Globus pallidus (tissue), 1 donor: ENCODE measurements at regions not wholly inside any gene's neighbourhood (a gene's known extent, or its start where the extent isn't known, plus 50 kb on each side); places are given as distances from the start of the nearest gene placed in this dataset.
"Not testable (repeated sequence)": the region's sequence is repeated elsewhere in the genome, so short reads cannot be mapped to it uniquely, and the experiment has no call there.

Experiments
- DNase-seq: peaks from one replicate; pipeline ENCODE4 v3.0.0-alpha.2; 2015; ENCODE audit warnings: low spot score

DNA sequence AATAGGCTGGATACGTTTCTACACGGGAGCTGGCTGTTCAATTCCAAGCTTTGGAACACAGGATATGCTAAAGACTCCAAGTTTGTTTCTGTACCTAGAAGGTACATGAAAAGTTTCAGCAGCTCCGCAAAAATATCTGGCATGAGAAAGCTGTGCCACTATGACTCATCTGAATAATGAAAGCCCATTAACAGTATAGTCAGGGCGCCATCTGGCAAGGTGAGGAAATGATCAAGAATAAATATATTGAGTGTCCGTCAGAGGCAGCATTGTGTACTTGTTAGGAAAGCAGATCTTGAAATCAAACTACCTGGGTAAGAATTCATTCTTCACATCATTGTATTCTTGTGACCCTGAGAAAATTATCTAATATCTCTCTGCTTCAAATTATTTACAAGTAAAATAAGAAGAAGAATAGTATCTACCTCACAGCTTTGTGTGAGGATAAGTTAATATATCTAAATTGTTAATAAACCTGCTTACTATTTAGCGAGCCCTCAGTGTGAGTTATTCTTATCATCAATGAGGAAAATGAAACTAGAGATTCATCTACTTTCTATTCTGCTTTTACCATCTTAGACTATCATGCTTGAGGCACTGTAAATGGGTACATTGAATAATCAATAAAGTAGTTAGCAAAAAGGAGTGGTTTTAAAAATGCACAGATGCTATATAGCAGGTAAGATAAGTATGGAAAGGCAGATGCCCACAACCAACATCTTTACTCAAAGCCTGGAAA is 53.5 kb downstream of the FSCB start:
- no peak for DNase-seq

DNA sequence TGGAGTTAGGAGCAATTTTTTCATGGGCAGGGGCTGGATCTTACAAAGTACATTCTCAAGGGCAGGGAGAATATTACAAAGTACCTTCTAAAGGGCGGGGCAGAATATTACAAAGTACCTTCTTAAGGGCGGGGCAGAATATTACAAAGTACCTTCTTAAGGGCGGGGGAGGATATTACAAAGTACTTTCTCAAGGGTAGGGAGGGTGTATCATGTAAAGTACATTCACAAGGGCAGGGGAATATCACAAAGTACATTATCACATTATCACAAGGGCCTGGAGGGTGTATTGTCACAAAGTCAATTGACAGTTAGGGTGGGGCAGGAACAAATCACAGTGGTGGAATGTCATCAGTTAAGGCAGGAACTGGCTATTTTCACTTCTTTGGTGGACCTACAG is 56.9 kb downstream of the FSCB start:
- not testable (repeated sequence) for DNase-seq

DNA sequence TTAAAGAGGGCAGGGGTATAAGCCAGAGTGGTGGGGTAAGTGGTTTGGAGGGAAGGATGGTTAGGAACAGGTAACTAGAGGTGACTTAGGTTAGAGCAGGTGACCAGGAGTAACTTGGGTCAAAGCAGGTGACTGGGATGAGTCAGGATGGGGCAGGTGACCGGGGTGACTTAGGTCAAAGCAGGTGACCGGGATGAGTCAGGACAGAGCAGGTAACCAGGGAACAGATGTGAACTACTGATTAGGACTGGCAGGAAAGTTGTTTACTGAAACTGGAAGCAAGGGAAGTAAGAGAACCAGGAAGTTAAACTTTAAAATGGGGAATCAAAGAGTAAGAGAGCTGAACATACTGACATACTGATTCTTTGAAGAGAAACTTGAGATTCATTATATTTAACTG is 57.4 kb downstream of the FSCB start:
- no peak for DNase-seq

DNA sequence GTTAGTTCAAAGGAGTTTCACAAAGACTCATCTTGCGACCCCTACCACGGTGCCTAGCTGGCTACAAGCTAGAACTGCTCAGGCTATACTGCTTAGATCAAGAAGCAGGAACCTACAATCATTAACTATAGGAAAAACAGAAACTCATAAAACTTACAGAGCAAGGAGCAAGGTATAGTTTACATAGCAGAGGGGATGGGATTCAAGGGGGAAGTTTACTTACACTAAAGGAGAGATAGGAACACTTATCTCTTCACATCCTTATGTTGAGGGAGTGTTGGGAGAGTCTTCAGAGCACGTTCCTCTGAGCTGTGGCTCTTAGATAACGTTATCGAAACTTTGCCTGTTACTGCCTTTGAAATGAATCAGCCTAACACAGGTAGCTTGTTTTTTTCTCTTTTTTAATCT is 58.1 kb downstream of the FSCB start:
- DNase-seq: no peak

DNA sequence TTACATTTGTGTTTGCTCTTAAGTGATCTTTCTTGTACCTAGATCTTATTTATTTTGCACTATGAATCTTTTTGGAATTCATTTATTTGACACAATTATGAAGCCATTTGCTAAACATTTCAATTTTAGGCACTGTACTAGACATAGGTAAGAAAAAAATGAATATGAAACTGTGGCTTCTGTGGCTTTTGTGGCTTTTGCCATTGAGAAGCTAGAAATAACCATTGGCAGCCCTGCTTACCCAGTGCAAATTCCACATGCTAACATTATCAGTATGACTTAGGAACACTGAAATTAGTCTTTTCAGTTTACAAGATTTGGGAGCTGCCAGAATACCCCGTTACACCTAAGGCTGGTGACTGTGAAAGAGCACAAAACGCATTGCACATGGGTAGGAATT is 60.1 kb downstream of the FSCB start:
- no peak for DNase-seq

DNA sequence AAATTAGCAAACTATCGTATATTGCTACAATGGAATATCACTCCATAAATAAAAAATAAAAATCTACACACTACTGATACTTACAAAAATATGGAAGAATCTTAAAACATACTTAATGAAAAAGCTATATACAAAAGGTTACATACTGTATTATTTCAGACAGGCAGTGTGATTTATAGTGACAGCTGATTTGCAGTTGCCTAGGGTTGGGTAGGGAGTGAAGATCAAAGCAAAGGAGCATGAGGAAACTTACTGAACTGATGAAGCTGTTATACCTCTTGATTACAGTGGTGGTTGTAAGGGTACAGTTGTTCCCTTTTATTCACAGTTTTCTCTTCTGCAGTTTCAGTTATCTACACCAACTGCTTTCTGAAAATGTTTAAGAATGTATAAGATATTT is 62.6 kb downstream of the FSCB start:
- no peak for DNase-seq

DNA sequence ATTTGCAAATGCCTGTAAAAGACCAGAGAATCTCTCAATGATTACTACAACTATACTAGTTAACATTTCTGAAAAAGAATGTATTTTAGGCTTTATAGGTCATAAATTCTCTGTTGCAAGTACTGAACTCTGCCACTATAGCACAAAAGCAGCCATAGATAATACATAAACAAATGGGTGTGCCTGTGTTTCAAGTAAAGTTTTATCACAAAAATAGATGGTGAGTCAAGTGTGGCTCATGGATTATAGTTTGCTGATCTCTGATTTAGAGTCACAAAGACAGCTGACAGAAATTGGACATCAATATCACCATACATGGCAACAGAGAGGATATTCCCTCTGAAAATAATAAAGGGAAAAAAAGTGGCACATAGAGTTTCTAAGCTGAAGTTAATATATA is 68.1 kb downstream of the FSCB start:
- no peak for DNase-seq

DNA sequence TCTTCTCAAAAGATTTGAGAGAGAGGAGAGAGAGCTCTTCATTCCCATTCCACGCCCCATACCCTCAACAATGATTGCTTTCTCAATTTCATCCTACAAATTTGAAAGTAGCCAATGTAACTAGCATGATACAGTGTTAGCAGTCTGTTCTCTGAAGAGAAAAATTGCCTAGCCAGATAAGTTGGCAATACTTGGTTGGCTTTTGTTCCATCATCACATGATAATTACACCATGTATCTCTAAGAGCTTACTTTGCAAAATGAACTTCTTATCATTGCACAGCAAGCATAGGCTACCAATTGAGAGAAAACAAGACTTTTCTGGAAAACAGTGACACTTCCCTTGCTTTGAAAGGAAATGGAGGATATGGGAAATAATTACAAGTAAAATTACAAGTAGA is 68.9 kb downstream of the FSCB start:
- no peak for DNase-seq

DNA sequence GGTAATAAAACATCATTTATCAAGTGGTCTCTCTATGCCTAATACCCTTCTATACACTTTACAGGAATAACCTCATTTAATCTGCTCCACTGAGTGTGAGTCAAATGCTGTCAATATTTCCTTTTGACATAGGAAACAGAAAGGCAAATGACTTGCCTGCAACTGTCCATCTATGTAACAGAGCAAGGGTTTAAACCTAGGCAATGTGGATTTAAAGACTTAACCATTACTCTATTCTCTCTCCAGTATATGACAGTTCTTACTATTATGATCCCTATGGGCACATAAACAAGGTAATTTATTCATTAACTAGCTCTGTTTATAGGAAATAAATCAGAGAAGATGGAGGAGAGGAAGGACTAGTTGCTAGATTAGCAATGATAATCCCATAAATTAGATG is 70.6 kb downstream of the FSCB start:
- no peak for DNase-seq

DNA sequence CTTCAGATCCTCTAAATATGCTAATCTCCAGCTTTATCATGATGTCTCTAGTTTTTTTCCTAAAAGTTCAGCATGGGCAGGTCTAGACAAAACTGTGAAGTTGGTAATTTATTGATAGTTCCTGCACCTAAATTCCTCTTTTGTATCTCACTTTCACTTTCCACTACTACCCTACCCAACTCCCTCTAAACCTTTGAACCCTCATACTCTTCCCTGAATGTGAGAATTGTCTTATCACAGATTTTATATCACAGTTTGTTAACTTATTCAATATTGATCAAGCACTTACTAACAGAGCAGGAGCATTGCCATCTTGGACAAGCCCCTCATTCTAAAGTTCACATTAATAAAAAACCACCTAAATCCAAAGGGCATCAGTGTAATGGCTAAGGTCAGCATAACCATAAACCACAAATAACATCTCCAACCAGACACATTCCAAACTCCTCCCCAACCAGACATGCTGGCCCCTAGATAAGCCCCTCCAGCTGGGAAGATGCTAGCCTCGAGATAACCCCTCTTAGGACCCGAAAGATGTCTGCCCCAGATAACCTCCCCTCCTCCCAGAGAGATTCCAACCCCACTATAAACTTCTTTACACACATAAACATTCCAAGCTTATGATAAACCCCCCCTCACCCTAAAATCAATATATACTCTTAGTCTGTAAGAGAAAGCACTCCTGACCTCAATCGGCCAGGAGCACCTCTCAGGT is 78.7 kb downstream of the FSCB start:
- DNase-seq: no peak

DNA sequence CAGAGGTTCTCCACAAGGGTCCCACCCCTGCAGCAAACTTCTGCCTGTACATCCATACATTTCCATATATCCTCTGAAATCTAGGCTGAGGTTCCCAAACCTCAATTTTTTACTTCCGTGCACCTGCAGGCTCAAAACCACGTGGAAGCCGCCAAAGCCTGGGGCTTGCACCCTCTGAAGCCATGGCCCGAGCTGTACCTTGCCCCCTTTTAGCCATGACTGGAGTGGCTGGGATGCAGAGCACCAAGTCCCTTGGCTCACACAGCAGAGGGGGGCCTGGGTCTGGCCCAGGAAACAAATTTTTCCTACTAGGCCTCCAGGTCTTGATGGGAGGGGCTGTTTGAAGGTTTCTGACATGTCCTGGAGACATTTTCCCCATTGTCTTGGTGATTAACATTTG is 84.4 kb downstream of the FSCB start:
- no peak for DNase-seq

DNA sequence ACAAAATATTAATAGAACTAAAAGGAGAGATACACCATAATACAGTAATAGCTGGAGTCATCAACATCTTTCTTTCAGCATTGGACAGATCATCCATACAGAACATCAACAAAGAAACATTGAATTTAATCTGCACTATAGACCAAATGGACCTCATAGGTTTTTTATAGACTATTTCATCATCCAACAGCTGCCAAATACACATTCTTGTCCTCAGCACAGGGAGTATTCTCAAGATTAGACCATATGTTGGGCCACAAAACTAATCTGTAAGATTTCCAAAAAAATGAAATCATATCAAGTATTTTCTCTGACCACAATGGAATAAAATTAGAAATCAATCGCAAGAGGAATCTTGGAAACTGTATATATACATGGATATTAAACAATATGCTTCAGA is 86.9 kb downstream of the FSCB start:
- no peak for DNase-seq

DNA sequence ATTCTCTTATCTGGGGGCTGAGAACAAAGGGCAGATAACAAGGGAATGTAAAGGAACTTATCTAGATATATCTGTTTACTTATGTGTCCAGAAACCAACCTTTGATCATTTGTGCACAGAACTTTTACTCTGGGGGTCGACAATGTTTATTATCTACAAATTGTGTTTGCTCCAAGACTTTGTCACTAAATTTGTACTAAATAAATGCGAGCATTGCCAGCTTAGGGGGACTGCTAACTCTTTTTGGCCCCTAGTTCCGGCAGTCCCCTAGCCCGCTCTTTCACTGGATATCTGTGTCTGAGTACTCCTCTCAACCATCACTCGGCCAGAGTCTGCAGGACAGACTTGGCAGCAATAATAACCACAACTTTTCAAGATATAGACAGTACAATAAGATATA is 88.2 kb downstream of the FSCB start:
- no peak for DNase-seq

DNA sequence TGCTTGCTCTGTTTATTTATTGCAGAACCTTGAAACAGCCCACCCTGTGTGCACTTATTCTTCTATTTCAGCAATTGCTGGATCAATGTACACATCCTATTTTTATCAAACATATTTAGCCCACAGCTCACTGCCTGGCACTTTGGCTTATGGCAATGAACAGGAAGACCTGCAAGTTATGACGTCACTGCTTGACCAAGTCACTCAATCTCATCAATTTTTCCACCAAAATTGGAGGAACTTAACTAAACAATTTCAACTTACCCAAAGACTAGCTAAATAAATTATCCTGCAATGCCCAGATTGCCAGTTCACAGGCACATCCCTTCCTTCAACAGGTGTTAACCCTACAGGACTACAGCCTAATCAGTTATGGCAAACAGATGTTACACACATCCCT is 89.3 kb downstream of the FSCB start:
- DNase-seq: no peak

DNA sequence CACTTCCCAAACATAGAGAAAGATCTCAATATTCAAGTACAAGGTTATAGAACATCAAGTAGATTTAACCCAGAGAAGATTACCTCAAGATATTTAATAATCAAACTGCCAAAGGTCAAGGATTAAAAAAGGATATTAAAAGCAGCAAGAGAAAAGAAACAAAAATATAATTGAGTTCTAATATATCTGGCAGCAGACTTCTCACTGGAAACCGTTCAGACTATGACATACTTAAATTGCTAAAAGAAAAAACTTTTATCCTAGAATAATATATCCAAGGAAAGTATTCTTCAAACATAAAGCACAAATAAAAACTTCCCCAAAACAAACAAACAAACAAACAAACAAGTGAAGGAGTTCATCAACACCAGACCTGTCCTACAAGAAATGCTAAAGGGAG is 92.4 kb downstream of the FSCB start:
- DNase-seq: no peak

DNA sequence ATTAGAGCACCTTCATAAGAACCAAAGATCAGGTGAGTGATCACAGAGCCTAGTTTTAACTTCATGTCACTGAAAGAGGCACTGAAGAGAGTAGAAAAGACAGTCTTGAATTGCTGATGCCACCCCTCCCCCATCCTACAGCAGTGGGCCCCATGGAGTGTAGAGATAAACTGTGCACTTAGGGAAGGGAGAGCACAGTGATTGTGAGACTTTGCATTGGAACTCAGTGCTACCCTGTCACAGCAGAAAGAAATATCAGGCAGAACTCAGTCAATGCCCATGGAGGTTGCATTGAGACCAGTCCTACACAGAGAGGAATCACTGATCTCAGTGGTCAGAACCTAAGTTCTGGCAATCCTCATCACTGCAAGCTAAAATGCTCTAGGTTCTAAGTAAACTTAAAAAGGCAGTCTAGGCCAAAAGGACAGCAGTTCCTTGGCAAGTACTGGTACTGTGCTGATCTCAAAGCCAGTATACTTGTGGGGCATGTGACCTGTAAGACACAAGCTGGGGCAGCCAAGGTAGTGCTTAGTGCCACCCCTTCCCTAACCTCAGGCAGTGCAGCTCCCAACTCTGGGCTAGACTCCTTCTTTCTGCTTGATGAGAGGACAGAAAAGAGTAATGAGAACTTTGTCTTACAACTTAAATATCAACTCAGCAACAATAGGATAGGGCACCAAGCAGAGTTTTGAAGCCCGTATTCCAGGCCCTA is 94.1 kb downstream of the FSCB start:
- DNase-seq: no peak

DNA sequence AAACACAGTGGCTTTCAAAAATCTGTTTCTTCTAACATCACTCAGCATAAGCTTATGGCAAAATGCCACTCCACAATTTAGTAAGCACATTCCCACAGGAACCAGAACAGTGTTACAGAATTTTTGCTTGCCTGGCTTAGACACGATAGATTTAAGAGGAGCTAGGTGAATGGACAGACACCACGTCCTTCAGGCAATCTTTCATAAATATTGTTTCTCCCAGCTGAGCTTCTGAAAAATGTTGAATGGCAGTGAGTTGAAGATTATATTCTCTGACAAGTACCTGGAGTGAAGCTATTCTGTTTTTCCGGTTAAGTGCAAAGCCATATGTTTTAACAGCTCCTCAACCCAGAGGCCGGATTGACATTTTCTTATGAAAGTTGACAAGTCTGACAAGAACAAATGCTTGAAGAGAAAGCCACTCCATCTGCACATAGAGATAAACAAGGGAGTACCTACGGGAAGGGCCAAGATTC is 102.0 kb downstream of the FSCB start:
- DNase-seq: no peak

DNA sequence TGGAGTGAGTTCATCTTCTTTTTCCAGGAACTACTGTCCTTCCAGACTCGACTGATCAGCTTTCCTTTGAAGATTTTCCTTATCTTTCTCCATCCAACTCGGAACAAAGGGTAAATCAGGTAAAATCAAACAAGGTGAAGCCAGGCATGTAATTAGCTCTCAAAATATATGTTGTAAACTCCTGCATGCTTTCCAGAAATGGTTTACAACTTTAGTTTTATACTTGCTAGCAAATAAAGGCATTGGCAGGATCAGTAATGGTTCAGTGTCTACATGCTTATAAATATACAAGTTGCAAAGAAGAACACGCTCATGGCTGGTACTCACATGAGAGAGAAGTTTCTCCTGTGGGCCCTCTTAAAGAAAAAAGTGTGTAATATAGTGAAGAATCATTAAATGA is 102.5 kb downstream of the FSCB start:
- DNase-seq: no peak

DNA sequence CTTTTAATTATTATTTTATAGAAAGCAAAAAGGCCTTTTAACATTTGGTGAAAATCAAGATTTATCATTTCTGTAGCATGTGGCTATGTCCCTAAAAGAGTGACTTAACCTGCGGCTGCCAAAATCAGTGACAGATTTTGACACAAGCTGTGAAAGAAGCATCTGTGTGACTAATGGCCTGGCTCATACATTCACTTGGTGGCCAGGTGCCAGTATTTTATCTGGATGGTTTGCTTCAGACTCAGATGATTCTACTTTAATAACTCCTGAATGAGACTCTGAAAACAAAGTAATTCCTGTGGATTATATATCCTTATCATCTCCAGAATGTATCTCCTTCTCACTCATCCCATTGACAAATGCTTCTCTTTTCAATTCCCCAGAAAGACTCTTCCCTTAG is 103.0 kb downstream of the FSCB start:
- DNase-seq: no peak

DNA sequence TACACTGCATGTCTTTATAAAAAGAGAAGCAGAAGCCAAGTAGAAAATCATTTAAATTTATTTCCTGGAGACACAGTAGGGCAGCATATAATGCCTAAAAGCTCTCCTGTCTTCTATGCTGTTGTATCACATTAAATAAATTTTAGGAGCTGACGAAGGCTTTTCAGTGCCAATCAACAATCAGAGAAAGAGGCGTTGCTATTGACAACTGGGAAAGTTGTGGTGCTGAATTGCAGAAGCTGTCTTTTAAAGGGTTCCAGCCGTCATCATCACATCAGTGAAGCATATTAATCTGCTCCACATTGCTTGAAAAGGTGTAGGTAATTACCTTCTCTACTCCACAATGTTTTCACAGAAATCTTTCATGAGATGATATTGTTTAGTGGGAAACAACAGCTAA is 103.9 kb downstream of the FSCB start:
- no peak for DNase-seq

DNA sequence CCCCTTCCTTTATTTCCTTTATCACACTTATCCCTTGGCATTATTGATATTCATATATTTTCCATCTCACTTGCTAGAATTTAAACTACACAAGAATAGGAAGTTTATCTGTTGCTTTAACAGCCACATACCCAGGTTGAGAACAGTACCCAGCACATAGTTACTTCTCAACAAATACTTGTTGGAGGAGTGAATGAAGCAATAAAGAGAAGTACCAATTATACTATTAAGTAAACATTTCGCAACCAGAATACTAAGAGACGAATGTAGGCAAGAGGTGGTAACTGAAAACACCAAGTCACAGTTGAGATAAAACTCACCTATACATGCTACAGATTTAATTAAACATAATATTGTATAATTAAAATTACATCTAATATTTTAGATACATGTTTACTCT is 110.9 kb downstream of the FSCB start:
- DNase-seq: no peak

DNA sequence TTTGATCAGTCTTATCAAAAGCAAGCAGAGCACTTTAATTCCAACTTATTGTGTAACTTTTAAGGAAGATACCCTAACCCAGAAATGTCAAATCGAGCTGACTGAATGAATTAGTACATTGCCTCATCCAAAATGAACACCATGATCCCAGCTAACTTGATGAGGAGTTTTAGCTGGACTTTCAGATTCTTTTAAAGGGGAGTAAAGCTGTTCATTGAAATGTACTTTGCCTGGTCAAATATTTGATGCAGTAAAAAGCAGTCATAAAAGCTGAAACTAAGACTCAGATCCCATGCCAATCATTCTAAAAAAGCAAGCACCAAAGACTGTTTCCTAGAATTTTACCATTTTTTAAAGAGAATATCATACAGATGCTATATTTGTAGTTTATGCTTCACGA is 114.1 kb downstream of the FSCB start:
- DNase-seq: no peak

DNA sequence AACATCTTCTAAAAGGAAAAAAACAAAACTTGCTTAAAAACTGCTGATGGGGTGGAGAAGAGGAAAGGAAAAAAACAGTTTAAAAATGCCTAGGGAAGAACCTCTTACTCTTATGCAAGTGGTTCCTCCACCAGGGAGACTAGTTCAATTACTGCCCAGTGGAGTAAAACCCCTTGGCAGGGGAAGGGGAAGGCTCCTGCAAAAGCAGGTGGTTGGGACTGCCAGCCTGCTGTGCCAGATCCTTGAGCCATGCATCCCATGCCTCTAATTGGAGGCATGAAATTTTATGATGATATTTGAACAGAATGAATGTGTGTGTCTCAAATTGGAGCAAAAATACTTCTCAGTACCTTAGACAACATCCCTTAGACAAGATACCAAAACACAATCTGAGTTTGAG is 118.8 kb downstream of the FSCB start:
- DNase-seq: no peak
